H1 (cell line): ENCODE measurements at regions not wholly inside any gene's neighbourhood (a gene's known extent, or its start where the extent isn't known, plus 50 kb on each side); places are given as distances from the start of the nearest gene placed in this dataset.

Experiments used
- CTCF ChIA-PET: fragments of 300-600 bp; sonication (Branson Sonifier 250); formaldehyde crosslinking; loops from one replicate; lab custom pipeline; 2021; ENCODE audit not compliant: partially characterized antibody; lab: Charles Lee
- POLR2A ChIA-PET: fragments of 300-600 bp; sonication (Branson Sonifier 250); formaldehyde crosslinking; loops from one replicate; lab custom pipeline; 2021; ENCODE audit warnings: inconsistent platforms; ENCODE audit not compliant: partially characterized antibody; lab: Charles Lee
- DNase-seq, 2 experiments: peaks; one replicate each; pipeline versions ENCODE4 v3.0.0 to v3.0.0-alpha.2; 2010 to 2022; ENCODE audit warnings: low spot score in 2 of 2, low read depth in 1 of 2, mixed read lengths in 1 of 2
- FAIRE-seq: peaks from 2 replicates; lab custom pipeline; 2011; peaks lifted over from hg19 to GRCh38; lab: Jason Lieb, UNC
- H2AFZ ChIP-seq: 2 replicates; pipeline ENCODE4 v1.8.1; 2012; ENCODE audit warnings: low read length, inconsistent platforms
- H2AK5ac ChIP-seq: 2 replicates; pipeline ENCODE4 v1.6.1; 2013; ENCODE audit warnings: low read depth, low read length
- H2BK120ac ChIP-seq: replicated peaks from 2 replicates; pipeline ENCODE3; 2013; ENCODE audit warnings: low read depth, low read length, inconsistent platforms
- H2BK12ac ChIP-seq: 2 replicates; pipeline ENCODE4 v1.6.1; 2013; ENCODE audit warnings: low read depth, low read length
- H2BK15ac ChIP-seq: 2 replicates; pipeline ENCODE4 v1.6.1; 2013; ENCODE audit warnings: low read length
- H2BK20ac ChIP-seq: 2 replicates; pipeline ENCODE4 v1.6.1; 2013; ENCODE audit warnings: low read length
- H2BK5ac ChIP-seq: 2 replicates; pipeline ENCODE4 v1.6.1; 2013; ENCODE audit warnings: low read depth, low read length
- H3K14ac ChIP-seq: 2 replicates; pipeline ENCODE4 v1.6.1; 2013; ENCODE audit warnings: inconsistent platforms; ENCODE audit not compliant: insufficient read length
- H3K18ac ChIP-seq: 2 replicates; pipeline ENCODE4 v1.6.1; 2013; ENCODE audit warnings: low read length; ENCODE audit errors: extremely low read depth
- H3K23ac ChIP-seq: 2 replicates; pipeline ENCODE4 v1.6.1; 2013; ENCODE audit warnings: inconsistent platforms; ENCODE audit not compliant: insufficient read length
- H3K23me2 ChIP-seq: 2 replicates; pipeline ENCODE4 v1.6.1; 2013; ENCODE audit warnings: low read depth, low read length
- H3K27ac ChIP-seq: 2 replicates; pipeline ENCODE4 v1.6.1; 2011; ENCODE audit warnings: low read depth, low read length, inconsistent platforms
- H3K27me3 ChIP-seq, 4 experiments: replicated peaks in 1 of 4; 1 replicate in 1 of 4; 2 replicates in 3 of 4; pipeline versions ENCODE4 v1.6.1 to v1.8.1; 2011 to 2013; ENCODE audit warnings: low read length in 3 of 4, mild to moderate bottlenecking in 3 of 4, inconsistent platforms in 2 of 4, mixed read lengths in 2 of 4, moderate library complexity in 1 of 4; ENCODE audit not compliant: control insufficient read depth in 3 of 4, insufficient read depth in 3 of 4; ENCODE audit errors: extremely low read depth in 1 of 4
- H3K36me3 ChIP-seq, 4 experiments: 2 replicates each; pipeline versions ENCODE4 v1.6.1 to v1.8.1; 2011 to 2013; ENCODE audit warnings: mild to moderate bottlenecking in 4 of 4, low read length in 3 of 4, moderate library complexity in 2 of 4, control low read depth in 1 of 4, inconsistent platforms in 1 of 4; ENCODE audit not compliant: insufficient read depth in 4 of 4, control insufficient read depth in 2 of 4
- H3K4ac ChIP-seq: replicated peaks from 2 replicates; pipeline ENCODE3; 2013; ENCODE audit warnings: low read length, low read depth, mixed read lengths, inconsistent platforms; ENCODE audit not compliant: insufficient read length
- H3K4me1 ChIP-seq, 4 experiments: replicated peaks in 1 of 4; 1 replicate in 1 of 4; 2 replicates in 3 of 4; pipeline versions ENCODE4 v1.6.1 to v1.8.1; 2011 to 2013; ENCODE audit warnings: low read length in 3 of 4, inconsistent platforms in 2 of 4, mixed read lengths in 1 of 4; ENCODE audit not compliant: insufficient read depth in 4 of 4, control insufficient read depth in 3 of 4
- H3K4me2 ChIP-seq, 2 experiments: 2 replicates each; pipeline versions ENCODE4 v1.6.1 to v1.8.1; 2011 to 2013; ENCODE audit warnings: low read depth in 2 of 2, low read length in 2 of 2, control low read depth in 1 of 2, inconsistent platforms in 1 of 2, mild to moderate bottlenecking in 1 of 2; ENCODE audit not compliant: insufficient read depth in 1 of 2
- H3K4me3 ChIP-seq, 4 experiments: fragments of 200-600, 300-600 bp in 1 of 4; sonication (generic), shearing (Covaris generic), sonication (Bioruptor Twin) in 1 of 4; 2 replicates each; pipeline versions ENCODE4 v1.5.1 to v1.8.1; 2011 to 2016; ENCODE audit warnings: low read length in 4 of 4, low read depth in 3 of 4, control low read depth in 2 of 4, inconsistent platforms in 2 of 4, mild to moderate bottlenecking in 2 of 4, mixed read lengths in 1 of 4, moderate library complexity in 1 of 4; ENCODE audit not compliant: insufficient read depth in 2 of 4; ENCODE audit errors: extremely low read depth in 1 of 4
- H3K56ac ChIP-seq: replicated peaks from 2 replicates; pipeline ENCODE3; 2013; ENCODE audit warnings: low read depth, mild to moderate bottlenecking, mixed read lengths, low read length, inconsistent platforms; ENCODE audit not compliant: insufficient read length
- H3K79me1 ChIP-seq: 2 replicates; pipeline ENCODE4 v1.6.1; 2013; ENCODE audit warnings: low read depth, low read length, control low read depth
- H3K79me2 ChIP-seq, 2 experiments: 2 replicates each; pipeline versions ENCODE4 v1.6.1 to v1.8.1; 2012 to 2013; ENCODE audit warnings: low read length in 2 of 2, mild to moderate bottlenecking in 2 of 2, inconsistent platforms in 1 of 2; ENCODE audit not compliant: insufficient read depth in 2 of 2, control insufficient read depth in 1 of 2
- H3K9ac ChIP-seq, 4 experiments: replicated peaks in 1 of 4; 1 replicate in 1 of 4; 2 replicates in 3 of 4; pipeline versions ENCODE4 v1.6.1 to v1.8.1; 2011 to 2013; ENCODE audit warnings: low read depth in 3 of 4, low read length in 3 of 4, control low read depth in 2 of 4, mild to moderate bottlenecking in 2 of 4, moderate library complexity in 2 of 4, inconsistent platforms in 1 of 4; ENCODE audit errors: extremely low read depth in 1 of 4
- H3K9me3 ChIP-seq, 2 experiments: 2 replicates each; pipeline versions ENCODE4 v1.6.1 to v1.8.1; 2012 to 2013; ENCODE audit warnings: mild to moderate bottlenecking in 2 of 2, moderate library complexity in 2 of 2, control low read depth in 1 of 2, inconsistent platforms in 1 of 2, low read depth in 1 of 2, low read length in 1 of 2, mixed read lengths in 1 of 2; ENCODE audit not compliant: insufficient read depth in 2 of 2
- H4K20me1 ChIP-seq, 2 experiments: replicated peaks in 1 of 2; 2 replicates each; pipeline versions ENCODE3 to v1.8.1; 2011 to 2013; ENCODE audit warnings: inconsistent platforms in 2 of 2, low read length in 2 of 2, mild to moderate bottlenecking in 1 of 2; ENCODE audit not compliant: insufficient read depth in 2 of 2, control insufficient read depth in 1 of 2
- H4K5ac ChIP-seq: 2 replicates; pipeline ENCODE4 v1.6.1; 2013; ENCODE audit warnings: low read length, low read depth, mixed read lengths, inconsistent platforms; ENCODE audit not compliant: insufficient read length
- H4K8ac ChIP-seq: 2 replicates; pipeline ENCODE4 v1.8.0; 2013; ENCODE audit warnings: mild to moderate bottlenecking, moderate library complexity, low read length, inconsistent platforms; ENCODE audit not compliant: insufficient read depth; ENCODE audit errors: extremely low read depth
- H4K91ac ChIP-seq: replicated peaks from 2 replicates; pipeline ENCODE3; 2013; ENCODE audit warnings: low read length, mixed read lengths, inconsistent platforms; ENCODE audit not compliant: insufficient read length
- ASH2L ChIP-seq: fragments of 200-600, 300-600 bp; sonication (generic); IDR thresholded peaks from one replicate; pipeline ENCODE4 v1.7.1; 2017; ENCODE audit warnings: low read length
- EP300 ChIP-seq, 2 experiments: IDR thresholded peaks; 1 replicate in 1 of 2; 2 replicates in 1 of 2; pipeline ENCODE4 v1.6.1; 2011 to 2012; ENCODE audit warnings: low read depth in 2 of 2, low read length in 2 of 2, mild to moderate bottlenecking in 2 of 2, borderline replicate concordance in 1 of 2, inconsistent platforms in 1 of 2, moderate library complexity in 1 of 2
- FOSL1 ChIP-seq: IDR thresholded peaks from 2 replicates; pipeline ENCODE4 v1.6.1; 2011; ENCODE audit warnings: mild to moderate bottlenecking, low read depth, low read length, moderate library complexity; ENCODE audit not compliant: insufficient read depth
- GABPA ChIP-seq: IDR thresholded peaks from 2 replicates; pipeline ENCODE4 v1.6.1; 2011; ENCODE audit warnings: mild to moderate bottlenecking, low read length, moderate library complexity, borderline replicate concordance; ENCODE audit not compliant: insufficient read depth
- GTF2F1 ChIP-seq: IDR thresholded peaks from 2 replicates; pipeline ENCODE4 v1.6.1; 2012; ENCODE audit warnings: low read depth, low read length, improper control_type of control experiment, borderline replicate concordance
- HDAC6 ChIP-seq: IDR thresholded peaks from one replicate; pipeline ENCODE4 v1.7.1; 2012; ENCODE audit warnings: low read depth, mild to moderate bottlenecking, inconsistent platforms, low read length, moderate library complexity
- MAFK ChIP-seq: IDR thresholded peaks from 2 replicates; pipeline ENCODE4 v1.6.1; 2012; ENCODE audit warnings: low read depth, mild to moderate bottlenecking, improper control_type of control experiment, low read length
- POLR2AphosphoS5 ChIP-seq: IDR thresholded peaks from 2 replicates; pipeline ENCODE4 v1.6.1; 2011; ENCODE audit warnings: low read depth, low read length
- RFX5 ChIP-seq: IDR thresholded peaks from 2 replicates; pipeline ENCODE4 v1.6.1; 2011; ENCODE audit warnings: low read depth, low read length, improper control_type of control experiment, borderline replicate concordance
- RXRA ChIP-seq: IDR thresholded peaks from 2 replicates; pipeline ENCODE4 v1.6.1; 2011; ENCODE audit warnings: low read depth, mild to moderate bottlenecking, low read length, moderate library complexity; ENCODE audit not compliant: insufficient read depth
- SIN3A ChIP-seq, 2 experiments: IDR thresholded peaks in 1 of 2; conservative IDR thresholded peaks in 1 of 2; 2 replicates each; pipeline ENCODE4 v1.6.1; 2011 to 2012; ENCODE audit warnings: low read length in 2 of 2, improper control_type of control experiment in 1 of 2, low read depth in 1 of 2, mild to moderate bottlenecking in 1 of 2
- SP2 ChIP-seq: IDR thresholded peaks from 2 replicates; pipeline ENCODE4 v1.6.1; 2012; ENCODE audit warnings: mild to moderate bottlenecking, low read length, inconsistent platforms
- TAF1 ChIP-seq: IDR thresholded peaks from 2 replicates; pipeline ENCODE4 v1.6.1; 2011; ENCODE audit warnings: mild to moderate bottlenecking, low read depth, low read length
- TEAD4 ChIP-seq: IDR thresholded peaks from 2 replicates; pipeline ENCODE4 v1.6.1; 2012; ENCODE audit warnings: low read depth, low read length, inconsistent platforms, mixed read lengths
- YY1 ChIP-seq: IDR thresholded peaks from 2 replicates; pipeline ENCODE4 v1.6.1; 2011; ENCODE audit warnings: low read depth, mild to moderate bottlenecking, low read length
- WGBS, 2 experiments: shearing (Covaris generic) in 1 of 2; methylation state at CpG; one replicate each; pipeline versions ENCODE4 v1.1.6 to v1.1.7; 2013 to 2015; ENCODE audit warnings: low lambda C conversion rate in 2 of 2, mixed read lengths in 2 of 2, inconsistent platforms in 1 of 2, low coverage in 1 of 2, missing lambda C conversion rate in 1 of 2; ENCODE audit not compliant: insufficient replicate concordance in 2 of 2, insufficient coverage in 1 of 2, insufficient read length in 1 of 2; ENCODE audit errors: extremely low coverage in 1 of 2, missing lambda C conversion rate in 1 of 2; 5-methylcytosine and 5-hydroxymethylcytosine counted together

- Histone ChIP-seq H3K23me2 (no peaks in the 10 kb centered on the region; the same call in 1 of the 2 replicates), H2BK12ac (no peak overlapping the region), H2BK20ac (no peak overlapping the region), H3K56ac (no peak overlapping the region), H3K27ac (no peak overlapping the region), H3K9ac (no peak overlapping the region; a peak in 1 of 7 replicates), H3K18ac (no peak overlapping the region), H3K4me3 (no peak overlapping the region), H2BK15ac (no peak overlapping the region), H4K91ac (no peak overlapping the region), H2AK5ac (no peak overlapping the region), H3K9me3 (no peaks in the 10 kb centered on the region), H3K23ac (no peak overlapping the region), H4K20me1 (peaks cover 0 to 1% of the 10 kb centered on the region in 2 experiments), H2AFZ (no peak overlapping the region), H3K36me3 (no peaks in the 10 kb centered on the region), H3K4ac (no peak overlapping the region), H2BK5ac (no peak overlapping the region), H4K5ac (no peak overlapping the region), H3K79me1 (no peaks in the 10 kb centered on the region), H3K4me1 (no peaks in the 10 kb centered on the region), H3K14ac (no peak overlapping the region), H2BK120ac (no peak overlapping the region), H3K79me2 (no peaks in the 10 kb centered on the region), H3K27me3 (no peaks in the 10 kb centered on the region), H4K8ac (no peak overlapping the region), H3K4me2 (no peak overlapping the region)
- no peak for DNase-seq
- FAIRE-seq, result no peak
- TF ChIP-seq SIN3A (conservative IDR thresholded peaks at IDR 0.05 in 1 of 2, IDR thresholded peaks at IDR 0.05 in 1 of 2; ENCODE audit: low read depth in 1 of 2, low read length in 2 of 2) (no peak), ASH2L (no peak), EP300 (IDR thresholded peaks at IDR 0.05; ENCODE audit: borderline replicate concordance in 1 of 2, low read depth in 2 of 2, low read length in 2 of 2) (no peak), GABPA (no peak), POLR2AphosphoS5 (no peak), RXRA (no peak), RFX5 (no peak), YY1 (no peak), SP2 (no peak), MAFK (no peak), TEAD4 (no peak), GTF2F1 (no peak), HDAC6 (no peak), FOSL1 (no peak), TAF1 (no peak)
- POLR2A ChIA-PET, result no interaction called here
- 88% methylated on average over 4 of the region's 5 CpGs; no CpG with 5 or more reads in 1 of the 2 experiments for WGBS, 2 experiments
- CTCF ChIA-PET, result interaction anchor here (1.0 to 2.0 kb wide), 3 partner anchors 53 to 415 kb away, joined by 3 to 6 read pairs (median 3); no protein-coding TSS in a partner anchor
Observed at GRCh38 chr1:29756085-29756484, 519.8 kb downstream of the PTPRU start.
